Subcutaneous abdominal adipose tissue (tissue), 5 donors: ENCODE measurements at regions not wholly inside any gene's neighbourhood (a gene's known extent, or its start where the extent isn't known, plus 50 kb on each side); places are given as distances from the start of the nearest gene placed in this dataset.

Experiments
- H3K27ac ChIP-seq: one replicate; pipeline ENCODE4 v1.7.0; 2013; ENCODE audit warnings: low read depth, mild to moderate bottlenecking, inconsistent platforms, low read length, moderate library complexity
- H3K27me3 ChIP-seq, 5 donors: one replicate each; pipeline ENCODE4 v1.7.0; 2013; ENCODE audit warnings: low read length in 5 of 5, inconsistent platforms in 1 of 5; ENCODE audit not compliant: control insufficient read depth in 5 of 5, insufficient read depth in 4 of 5
- H3K36me3 ChIP-seq, 5 donors: one replicate each; pipeline ENCODE4 v1.7.0; 2013; ENCODE audit warnings: low read length in 5 of 5; ENCODE audit not compliant: control insufficient read depth in 5 of 5, insufficient read depth in 5 of 5
- H3K4me1 ChIP-seq, 5 donors: one replicate each; pipeline ENCODE4 v1.7.0; 2013; ENCODE audit warnings: low read length in 5 of 5, mild to moderate bottlenecking in 3 of 5, moderate library complexity in 1 of 5; ENCODE audit not compliant: control insufficient read depth in 5 of 5, insufficient read depth in 5 of 5
- H3K4me3 ChIP-seq, 5 donors: one replicate each; pipeline ENCODE4 v1.7.0; 2013; ENCODE audit warnings: low read length in 5 of 5, low read depth in 1 of 5
- H3K9ac ChIP-seq, 5 donors: one replicate each; pipeline ENCODE4 v1.7.0; 2013; ENCODE audit warnings: low read length in 5 of 5, mild to moderate bottlenecking in 4 of 5, moderate library complexity in 3 of 5
- H3K9me3 ChIP-seq, 5 donors: one replicate each; pipeline ENCODE4 v1.7.0; 2013; ENCODE audit warnings: low read length in 5 of 5; ENCODE audit not compliant: control insufficient read depth in 5 of 5
- donor health status: healthy.
- donor health status: healthy.
- donor health status: healthy.
- donor health status: healthy.
- donor health status: healthy.

DNA sequence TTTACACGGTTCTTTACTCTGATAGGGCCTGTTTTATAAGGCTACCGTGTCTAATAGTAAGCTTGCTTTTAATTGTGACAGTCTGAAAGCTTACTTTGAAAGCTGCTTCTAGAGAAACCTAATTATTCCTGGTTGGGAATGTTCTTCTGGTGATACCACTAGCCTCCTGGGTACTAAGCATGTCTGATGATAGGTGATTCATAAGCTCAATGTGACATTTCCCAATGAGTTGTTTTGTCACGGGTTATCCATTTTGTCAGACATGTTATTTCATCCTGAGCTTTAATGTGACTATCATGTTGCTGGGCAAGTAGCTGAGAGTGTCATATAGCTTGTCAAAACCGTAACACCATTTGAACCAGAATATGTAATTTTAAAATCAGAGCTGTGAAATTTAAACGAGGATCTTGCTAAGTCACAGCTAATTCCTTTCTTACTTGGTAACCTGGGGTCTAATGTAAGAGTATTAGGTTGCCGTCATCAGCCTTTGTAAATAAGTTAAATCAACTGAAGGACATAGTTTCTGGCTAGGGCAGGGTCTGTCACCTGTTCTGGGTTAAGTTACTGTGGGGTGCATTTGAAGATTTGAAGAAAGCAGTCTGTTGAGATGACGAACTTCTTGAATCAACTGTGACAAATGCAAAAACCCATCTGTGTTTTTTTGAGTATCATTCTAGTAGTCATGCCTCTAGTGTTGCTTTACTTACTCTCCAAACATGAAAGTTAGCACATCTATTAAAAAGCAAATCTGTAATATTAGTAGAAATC is 529.2 kb downstream of the USP25 start:
- H3K9me3 ChIP-seq: no peaks in the 10 kb centered on the region

DNA sequence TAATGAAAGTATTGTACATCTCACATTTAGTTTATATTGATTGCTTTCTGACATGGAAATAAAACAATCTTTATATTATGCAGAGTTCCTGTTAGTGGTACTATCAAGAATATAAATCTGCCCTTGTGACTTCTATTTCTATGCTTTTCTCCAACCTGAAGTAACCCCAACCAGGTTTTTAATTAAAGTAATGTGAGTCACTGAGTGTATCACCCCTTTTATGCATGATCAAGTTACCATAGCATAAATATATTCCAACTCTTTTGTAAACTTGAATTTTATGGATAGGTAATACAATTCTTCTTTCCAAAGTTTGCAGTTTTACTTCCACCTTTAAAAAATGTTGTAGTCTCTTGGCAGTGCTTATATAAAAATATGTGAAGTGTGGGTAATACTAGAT is 532.3 kb downstream of the USP25 start:
- Histone ChIP-seq H3K4me1 (peaks cover 0 to 12% (median 2%) of the 10 kb centered on the region in 5 donors), H3K27me3 (no peaks in the 10 kb centered on the region), H3K27ac (no peak overlapping the region), H3K4me3 (no peak overlapping the region), H3K9ac (no peak overlapping the region), H3K36me3 (no peaks in the 10 kb centered on the region), H3K9me3 (no peaks in the 10 kb centered on the region)

More for the DNA sequence above, 529.2 kb downstream of the USP25 start:
- Histone ChIP-seq H3K4me3 (no peak overlapping the region), H3K9ac (no peak overlapping the region), H3K4me1 (peaks cover 0 to 2% (median 0%) of the 10 kb centered on the region in 5 donors), H3K27me3 (no peaks in the 10 kb centered on the region), H3K36me3 (no peaks in the 10 kb centered on the region), H3K27ac (no peak overlapping the region)

DNA sequence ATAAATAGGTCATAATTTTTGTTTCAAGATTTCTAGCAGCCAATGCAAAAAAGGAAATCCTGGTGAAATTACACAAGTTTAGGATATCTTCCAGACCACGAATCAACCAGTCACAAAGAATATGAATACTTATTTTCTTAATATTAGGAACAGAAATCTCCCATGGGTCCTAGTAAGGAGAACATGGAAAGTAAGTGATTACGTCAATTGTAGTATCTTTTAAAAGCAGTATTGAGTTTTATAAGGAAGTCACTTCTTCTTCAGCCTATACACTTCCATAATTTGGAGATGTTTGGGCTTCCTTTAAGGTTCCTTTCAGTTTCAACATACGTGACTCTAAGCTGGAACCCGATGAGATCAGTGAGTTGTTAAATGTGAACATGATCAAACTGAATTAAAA is 534.5 kb downstream of the USP25 start:
- Histone ChIP-seq H3K36me3 (no peaks in the 10 kb centered on the region), H3K27ac (no peak overlapping the region), H3K9me3 (no peaks in the 10 kb centered on the region), H3K9ac (peak overlapping the region in 2 of 5 donors; percentile 10 to 16), H3K4me3 (peak overlapping the region; percentile 31 to 55 (median 40)), H3K4me1 (peaks cover 0 to 12% (median 2%) of the 10 kb centered on the region in 5 donors), H3K27me3 (no peaks in the 10 kb centered on the region)

GRCh38 chr21:16269476-16269875 is 539.7 kb downstream of the USP25 start:
- H3K36me3 ChIP-seq: no peaks in the 10 kb centered on the region
- no peaks in the 10 kb centered on the region for H3K9me3 ChIP-seq
- no peak overlapping the region for H3K9ac ChIP-seq
- H3K4me3 ChIP-seq: no peak overlapping the region
- no peak overlapping the region for H3K27ac ChIP-seq
- H3K27me3 ChIP-seq: no peaks in the 10 kb centered on the region
- peaks cover 0 to 5% (median 2%) of the 10 kb centered on the region in 5 donors for H3K4me1 ChIP-seq

DNA sequence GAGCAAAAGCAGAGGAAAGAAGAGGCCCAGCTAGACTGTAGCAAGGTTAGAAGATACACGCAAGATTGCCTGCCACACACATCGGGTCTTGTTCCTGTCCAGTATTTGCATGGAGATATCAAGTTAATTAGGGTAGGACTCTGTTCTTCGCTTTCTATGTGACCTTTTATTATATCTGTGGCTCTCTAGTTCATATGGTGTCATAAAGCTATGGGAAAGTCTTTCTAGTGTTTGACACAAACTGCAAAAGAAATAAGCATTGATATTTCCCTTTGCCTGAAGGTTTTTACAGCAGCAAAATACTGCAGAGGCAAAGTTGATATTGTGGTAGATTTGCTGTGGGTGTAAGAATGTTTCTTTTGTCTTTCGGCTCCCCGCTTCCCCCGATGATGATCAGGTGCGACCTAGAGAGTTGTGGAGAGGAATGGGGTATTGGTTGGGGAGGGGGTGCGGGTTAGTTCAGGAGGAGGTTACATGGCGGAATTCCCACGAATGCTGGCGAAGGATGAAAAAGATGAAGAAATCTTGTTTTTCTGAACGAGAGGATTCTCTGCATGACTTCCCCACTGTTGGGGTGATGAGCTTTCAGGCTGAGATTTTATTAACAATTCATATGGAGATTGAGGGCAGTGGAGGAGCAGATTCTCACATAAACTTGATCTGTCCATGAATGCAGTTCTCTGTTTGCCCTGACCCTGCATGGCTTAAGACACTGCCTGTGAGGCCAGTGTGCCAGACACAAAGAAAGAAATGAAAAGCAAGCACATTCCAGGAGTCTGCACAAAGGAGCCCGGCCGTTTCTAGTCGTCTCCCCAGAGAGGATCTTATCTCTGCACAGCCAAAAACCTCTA is 550.2 kb downstream of the USP25 start:
- H3K4me1 ChIP-seq: peaks cover 3 to 48% (median 14%) of the 10 kb centered on the region in 5 donors
- peak overlapping the region; percentile 89 for H3K27ac ChIP-seq
- H3K4me3 ChIP-seq: peak overlapping the region; percentile 38 to 70 (median 47)

GRCh38 chr21:16280686-16281091 is 550.9 kb downstream of the USP25 start:
- Histone ChIP-seq H3K4me3 (peak overlapping the region; percentile 38 to 70 (median 47)), H3K4me1 (peaks cover 3 to 48% (median 14%) of the 10 kb centered on the region in 5 donors), H3K36me3 (peaks cover 0 to 5% (median 0%) of the 10 kb centered on the region in 5 donors), H3K27ac (peak overlapping the region; percentile 89), H3K9ac (peak overlapping the region in 2 of 5 donors; percentile 32 to 64), H3K9me3 (peaks cover 0 to 8% (median 0%) of the 10 kb centered on the region in 5 donors), H3K27me3 (no peaks in the 10 kb centered on the region)

More for the DNA sequence above, 550.2 kb downstream of the USP25 start:
- Histone ChIP-seq H3K36me3 (peaks cover 0 to 5% (median 0%) of the 10 kb centered on the region in 5 donors), H3K9me3 (peaks cover 0 to 8% (median 0%) of the 10 kb centered on the region in 5 donors), H3K27me3 (no peaks in the 10 kb centered on the region), H3K9ac (peak overlapping the region in 3 of 5 donors; percentile 26 to 64 (median 43))

- Histone ChIP-seq H3K27me3 (no peaks in the 10 kb centered on the region), H3K9ac (no peak overlapping the region), H3K4me1 (peaks cover 3 to 57% (median 14%) of the 10 kb centered on the region in 5 donors), H3K9me3 (no peaks in the 10 kb centered on the region), H3K36me3 (no peaks in the 10 kb centered on the region), H3K4me3 (no peak overlapping the region), H3K27ac (peak overlapping the region; percentile 89)
Observed at GRCh38 chr21:16283516-16283915, 553.7 kb downstream of the USP25 start.

DNA sequence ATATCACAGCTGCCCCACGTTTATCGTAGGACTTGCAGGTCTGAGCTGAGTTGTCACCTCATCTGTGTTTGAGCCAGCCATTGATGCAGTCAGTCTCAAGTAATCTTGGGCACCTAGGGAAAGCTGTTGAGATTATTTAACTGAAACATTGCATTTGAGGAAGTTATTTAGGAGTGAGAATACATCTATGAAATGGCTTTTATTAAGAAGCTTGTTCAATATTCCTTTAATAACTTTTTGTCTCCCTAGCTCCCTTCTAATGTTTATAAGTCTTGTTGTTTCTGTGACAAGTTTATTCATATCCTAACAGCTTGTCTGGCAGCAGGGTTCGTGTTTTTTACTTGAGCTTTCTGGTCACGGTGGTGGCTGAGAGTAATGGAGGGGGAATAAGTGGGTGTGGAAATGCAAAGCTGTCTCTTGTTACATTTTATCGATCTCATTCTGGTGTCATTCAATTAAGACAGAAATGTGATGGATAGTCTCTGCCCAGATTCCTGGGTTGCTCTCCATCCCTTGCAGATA is 555.9 kb downstream of the USP25 start:
- Histone ChIP-seq H3K4me3 (no peak overlapping the region), H3K36me3 (no peaks in the 10 kb centered on the region), H3K9ac (no peak overlapping the region), H3K27ac (no peak overlapping the region), H3K4me1 (peaks cover under 1 to 41% (median 13%) of the 10 kb centered on the region in 5 donors), H3K27me3 (no peaks in the 10 kb centered on the region), H3K9me3 (no peaks in the 10 kb centered on the region)

GRCh38 chr21:16287046-16287445 is 557.3 kb downstream of the USP25 start:
- Histone ChIP-seq H3K4me3 (no peak overlapping the region), H3K36me3 (no peaks in the 10 kb centered on the region), H3K9ac (no peak overlapping the region), H3K27ac (no peak overlapping the region), H3K9me3 (no peaks in the 10 kb centered on the region), H3K4me1 (peaks cover 0 to 27% (median 5%) of the 10 kb centered on the region in 5 donors), H3K27me3 (no peaks in the 10 kb centered on the region)
